ENCODE measurements at regions not wholly inside any gene's neighbourhood (a gene's known extent, or its start where the extent isn't known, plus 50 kb on each side); places are given as distances from the start of the nearest gene placed in this dataset.

DNA sequence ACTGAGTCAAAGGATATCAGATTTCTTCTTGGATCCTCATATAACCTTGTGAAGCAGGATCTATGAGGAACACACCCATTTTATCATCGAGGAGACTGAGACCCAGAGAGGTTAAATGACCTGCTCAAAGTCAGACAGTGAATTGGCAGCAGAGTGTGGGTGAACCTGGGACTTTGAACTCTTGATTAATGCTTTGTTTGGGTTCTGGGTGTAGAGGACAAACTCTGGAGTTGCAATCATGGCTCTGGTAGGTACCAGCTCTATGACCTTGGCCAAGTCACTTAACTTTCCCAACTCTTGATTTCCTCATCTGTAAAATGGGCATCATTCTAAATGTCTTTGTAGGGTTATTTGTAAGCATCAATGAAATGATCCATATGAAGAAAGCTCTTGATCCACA is 166.4 kb downstream of the HAPSTR1 start:
- TF ChIP-seq SNAI2 (CRISPR knock-in tag; IDR thresholded peaks at IDR 0.05) (no peak), ZFP3 (CRISPR knock-in tag; IDR thresholded peaks at IDR 0.05) (no peak)

Data from SK-N-SH treated with all-trans-retinoic acid at 6 μM for 48 hours (cell line).